ENCODE measurements at regions not wholly inside any gene's neighbourhood (a gene's known extent, or its start where the extent isn't known, plus 50 kb on each side); places are given as distances from the start of the nearest gene placed in this dataset.

- no peak for TF ChIP-seq EZH2 (IDR thresholded peaks at IDR 0.05; ENCODE audit: low read length)
- TF ChIP-seq, protein P1, sequence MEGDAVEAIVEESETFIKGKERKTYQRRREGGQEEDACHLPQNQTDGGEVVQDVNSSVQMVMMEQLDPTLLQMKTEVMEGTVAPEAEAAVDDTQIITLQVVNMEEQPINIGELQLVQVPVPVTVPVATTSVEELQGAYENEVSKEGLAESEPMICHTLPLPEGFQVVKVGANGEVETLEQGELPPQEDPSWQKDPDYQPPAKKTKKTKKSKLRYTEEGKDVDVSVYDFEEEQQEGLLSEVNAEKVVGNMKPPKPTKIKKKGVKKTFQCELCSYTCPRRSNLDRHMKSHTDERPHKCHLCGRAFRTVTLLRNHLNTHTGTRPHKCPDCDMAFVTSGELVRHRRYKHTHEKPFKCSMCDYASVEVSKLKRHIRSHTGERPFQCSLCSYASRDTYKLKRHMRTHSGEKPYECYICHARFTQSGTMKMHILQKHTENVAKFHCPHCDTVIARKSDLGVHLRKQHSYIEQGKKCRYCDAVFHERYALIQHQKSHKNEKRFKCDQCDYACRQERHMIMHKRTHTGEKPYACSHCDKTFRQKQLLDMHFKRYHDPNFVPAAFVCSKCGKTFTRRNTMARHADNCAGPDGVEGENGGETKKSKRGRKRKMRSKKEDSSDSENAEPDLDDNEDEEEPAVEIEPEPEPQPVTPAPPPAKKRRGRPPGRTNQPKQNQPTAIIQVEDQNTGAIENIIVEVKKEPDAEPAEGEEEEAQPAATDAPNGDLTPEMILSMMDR (optimal IDR thresholded peaks at IDR 0.05 in 1 of 3, IDR thresholded peaks at IDR 0.05 in 1 of 3, conservative IDR thresholded peaks at IDR 0.05 in 1 of 3; ENCODE audit: extremely low read depth in 1 of 3, insufficient read depth in 2 of 3, low read length in 3 of 3) = peak; percentile 66 to 83 (median 67)
- no peaks in the 10 kb centered on the region for H3K27me3 ChIP-seq (ENCODE audit: control insufficient read depth, extremely low read depth, insufficient read depth, low read length)
- dilution Hi-C loops (cut with MboI; ENCODE audit: extremely low pct_ligation_motif_present, low sequenced_read_pairs) = no loop called here
- DNase-seq (ENCODE audit: low read depth, low spot score) (no peak), FAIRE-seq (peak; percentile 90)
- H2AFZ ChIP-seq (ENCODE audit: control insufficient read depth, low read length) = no peak overlapping the region
- no peaks in the 10 kb centered on the region for H3K9me3 ChIP-seq (ENCODE audit: control insufficient read depth, low read depth, low read length)
- H3K36me3 ChIP-seq (ENCODE audit: control insufficient read depth in 2 of 2, extremely low read depth in 1 of 2, insufficient read depth in 2 of 2, low read length in 2 of 2) = no peaks in the 10 kb centered on the region
- no peak overlapping the region for H3K4me3 ChIP-seq (ENCODE audit: control insufficient read depth in 2 of 3, extremely low read depth in 1 of 3, insufficient read depth in 2 of 3, low read depth in 1 of 3, low read length in 3 of 3)
- no peak overlapping the region for H3K4me2 ChIP-seq (ENCODE audit: control insufficient read depth, extremely low read depth, insufficient read depth, low read depth, low read length)
- peaks cover 10% of the 10 kb centered on the region for H3K4me1 ChIP-seq (ENCODE audit: control insufficient read depth, extremely low read depth, insufficient read depth, low read length)
- no peaks in the 10 kb centered on the region for H3K79me2 ChIP-seq (ENCODE audit: control insufficient read depth, insufficient read depth, low read length)
- H3K27ac ChIP-seq (ENCODE audit: control insufficient read depth, insufficient read depth, low read length) = no peak overlapping the region
- H3K9me1 ChIP-seq (ENCODE audit: control insufficient read depth, extremely low read depth, insufficient read depth, low read length) = no peaks in the 10 kb centered on the region
- H4K20me1 ChIP-seq (ENCODE audit: control insufficient read depth, extremely low read depth, insufficient read depth, low read length) = no peaks in the 10 kb centered on the region
- H3K9ac ChIP-seq (ENCODE audit: control insufficient read depth, extremely low read depth, insufficient read depth, low read length) = no peak overlapping the region
These were observed 184.2 kb upstream of the BMP2 start for GRCh38 chr20:6583134-6583738.

GRCh38 chr20:6582449-6582848, 185.0 kb upstream of the BMP2 start:
- Histone ChIP-seq H3K9me1 (ENCODE audit: control insufficient read depth, extremely low read depth, insufficient read depth, low read length) (no peaks in the 10 kb centered on the region), H3K27me3 (ENCODE audit: control insufficient read depth, extremely low read depth, insufficient read depth, low read length) (no peaks in the 10 kb centered on the region), H2AFZ (ENCODE audit: control insufficient read depth, low read length) (no peak overlapping the region), H3K79me2 (ENCODE audit: control insufficient read depth, insufficient read depth, low read length) (no peaks in the 10 kb centered on the region), H3K9ac (ENCODE audit: control insufficient read depth, extremely low read depth, insufficient read depth, low read length) (no peak overlapping the region), H3K4me1 (ENCODE audit: control insufficient read depth, extremely low read depth, insufficient read depth, low read length) (peaks cover 9% of the 10 kb centered on the region), H3K27ac (ENCODE audit: control insufficient read depth, insufficient read depth, low read length) (no peak overlapping the region), H4K20me1 (ENCODE audit: control insufficient read depth, extremely low read depth, insufficient read depth, low read length) (no peaks in the 10 kb centered on the region), H3K9me3 (ENCODE audit: control insufficient read depth, low read depth, low read length) (no peaks in the 10 kb centered on the region), H3K4me2 (ENCODE audit: control insufficient read depth, extremely low read depth, insufficient read depth, low read depth, low read length) (peak overlapping the region; percentile 22), H3K36me3 (ENCODE audit: control insufficient read depth in 2 of 2, extremely low read depth in 1 of 2, insufficient read depth in 2 of 2, low read length in 2 of 2) (no peaks in the 10 kb centered on the region), H3K4me3 (ENCODE audit: control insufficient read depth in 2 of 3, extremely low read depth in 1 of 3, insufficient read depth in 2 of 3, low read depth in 1 of 3, low read length in 3 of 3) (no peak overlapping the region)
- no peak for DNase-seq (ENCODE audit: low read depth, low spot score)
- TF ChIP-seq, protein P1 (optimal IDR thresholded peaks at IDR 0.05 in 1 of 3, IDR thresholded peaks at IDR 0.05 in 1 of 3, conservative IDR thresholded peaks at IDR 0.05 in 1 of 3; ENCODE audit: extremely low read depth in 1 of 3, insufficient read depth in 2 of 3, low read length in 3 of 3) = no peak
- TF ChIP-seq EZH2 (IDR thresholded peaks at IDR 0.05; ENCODE audit: low read length) = no peak
- peak; percentile 44 for FAIRE-seq
- dilution Hi-C loops (cut with MboI; ENCODE audit: extremely low pct_ligation_motif_present, low sequenced_read_pairs) = no loop called here

Data from keratinocyte (primary cell).